Brain pericyte (primary cell): ENCODE measurements at regions not wholly inside any gene's neighbourhood (a gene's known extent, or its start where the extent isn't known, plus 50 kb on each side); places are given as distances from the start of the nearest gene placed in this dataset.

Source experiments
- DNase-seq: peaks from one replicate; pipeline ENCODE4 v3.0.0-alpha.2; 2012; ENCODE audit warnings: low read depth, low spot score

DNA sequence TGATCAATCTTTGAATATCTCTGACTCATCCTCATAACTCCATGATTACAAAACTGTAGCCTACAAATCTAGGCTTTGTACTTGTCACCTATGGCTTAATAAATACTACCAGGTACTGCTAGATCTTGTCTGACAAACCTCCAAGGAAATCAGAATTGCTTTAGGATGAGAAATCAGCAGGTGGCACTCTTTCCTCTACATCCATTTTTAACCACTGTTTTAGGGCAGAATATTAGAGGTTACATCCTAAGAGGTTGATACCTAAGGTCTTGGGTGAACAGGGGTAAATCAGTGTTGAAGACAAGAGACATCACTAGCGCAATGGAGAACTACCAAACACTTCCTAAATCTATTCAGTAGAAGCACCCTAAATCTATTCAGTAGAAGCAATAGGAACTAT lies 63.1 kb upstream of the SOX5 start:
- DNase-seq = no peak

DNA sequence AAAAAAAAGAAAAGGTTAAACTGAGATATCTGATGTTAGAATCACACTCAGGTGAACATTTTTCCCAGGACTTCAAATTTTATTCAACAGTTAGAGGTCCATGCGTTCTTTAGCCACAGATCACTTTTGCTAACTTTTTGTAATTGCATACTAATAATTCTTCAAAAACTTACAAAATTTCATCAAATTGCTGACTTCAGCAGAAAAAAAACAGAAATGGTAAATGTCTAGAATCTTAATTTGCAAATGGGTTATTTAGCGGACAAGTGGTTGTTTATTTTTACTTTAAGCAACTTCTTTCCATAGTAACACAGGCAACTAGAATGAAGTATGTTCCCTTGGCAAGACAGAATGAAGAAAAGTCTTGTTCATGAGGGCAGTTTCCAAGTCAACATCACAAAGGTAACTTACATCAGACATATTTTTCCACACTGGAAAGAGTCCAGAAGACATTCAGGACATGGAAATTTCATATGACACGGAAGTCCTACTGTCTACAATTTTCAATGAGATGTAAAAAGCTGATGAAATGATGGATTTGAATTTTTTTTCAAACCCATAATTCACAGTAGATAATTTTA lies 62.5 kb upstream of the SOX5 start:
- no peak for DNase-seq

DNA sequence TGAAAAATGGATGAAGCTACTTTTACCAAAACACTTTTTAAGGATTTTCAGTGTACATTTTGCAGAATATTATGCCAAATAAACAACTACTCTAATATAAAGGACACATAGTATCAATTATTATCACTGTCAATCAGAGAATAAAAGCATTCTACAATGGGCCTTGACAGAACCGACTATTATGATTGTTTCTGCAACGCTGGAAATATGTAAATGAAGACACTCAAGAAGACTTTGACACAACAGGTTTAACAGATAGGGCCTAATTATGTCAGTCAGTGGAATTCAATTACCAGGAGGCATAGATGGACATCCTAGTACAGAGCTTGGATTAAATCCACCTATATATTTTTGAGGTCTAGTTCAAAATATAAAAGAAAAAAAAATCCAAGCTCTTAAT lies 58.7 kb upstream of the SOX5 start:
- DNase-seq = no peak
